H1 (cell line): ENCODE measurements at regions not wholly inside any gene's neighbourhood (a gene's known extent, or its start where the extent isn't known, plus 50 kb on each side); places are given as distances from the start of the nearest gene placed in this dataset.

Source experiments
- CBX5 ChIP-seq: fragments of 300-800, 300-1000 bp; sonication (generic); IDR thresholded peaks from 2 replicates; pipeline ENCODE4 v1.7.1; 2016; ENCODE audit warnings: antibody characterized with exemption, low read length, low read depth
- CBX8 ChIP-seq: fragments of 300-800, 300-1000 bp; sonication (generic); IDR thresholded peaks from 2 replicates; pipeline ENCODE4 v1.7.1; 2016; ENCODE audit warnings: low read depth, low read length, borderline replicate concordance
- CEBPB ChIP-seq: IDR thresholded peaks from 2 replicates; pipeline ENCODE4 v1.6.1; 2012; ENCODE audit warnings: low read depth, low read length
- KDM1A ChIP-seq: fragments of 200-600, 300-600 bp; sonication (generic); IDR thresholded peaks from 2 replicates; pipeline ENCODE4 v1.7.1; 2016; ENCODE audit warnings: mild to moderate bottlenecking, low read length, borderline replicate concordance
- NRF1 ChIP-seq: IDR thresholded peaks from 2 replicates; pipeline ENCODE4 v1.6.1; 2011; ENCODE audit warnings: mild to moderate bottlenecking, low read depth, low read length, improper control_type of control experiment
- SIX5 ChIP-seq: IDR thresholded peaks from 2 replicates; pipeline ENCODE4 v1.6.1; 2011; ENCODE audit warnings: mild to moderate bottlenecking, low read depth, low read length
- SP2 ChIP-seq: IDR thresholded peaks from 2 replicates; pipeline ENCODE4 v1.6.1; 2012; ENCODE audit warnings: mild to moderate bottlenecking, low read length, inconsistent platforms
- TAF7 ChIP-seq: optimal IDR thresholded peaks from 2 replicates; pipeline ENCODE3; 2011; ENCODE audit warnings: low read depth, mild to moderate bottlenecking, inconsistent platforms, low read length, moderate library complexity, borderline replicate concordance

DNA sequence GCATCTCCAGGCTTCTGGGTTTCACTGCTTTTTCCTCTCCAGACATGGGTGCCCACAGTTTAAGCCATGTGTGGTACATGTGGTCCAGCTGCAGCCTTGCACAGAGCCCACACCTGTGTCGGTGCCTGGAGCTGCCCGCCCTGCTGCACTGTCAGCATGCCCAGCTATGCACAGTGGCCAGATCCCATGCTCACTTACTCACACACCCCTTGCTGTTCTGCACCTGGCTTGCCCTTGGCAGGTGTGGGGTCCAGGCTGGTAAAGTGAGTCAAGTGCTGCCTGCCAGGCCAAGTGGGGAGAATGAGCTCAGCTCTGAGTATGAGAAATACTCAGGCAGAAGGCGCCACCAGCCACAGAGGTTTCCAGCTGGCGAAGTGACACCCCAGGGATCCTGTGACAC lies 739.9 kb downstream of the CDH11 start (continued):
- TF ChIP-seq NRF1 = no peak
- TF ChIP-seq KDM1A = no peak
- no peak for TF ChIP-seq TAF7
- no peak for TF ChIP-seq CBX8
- TF ChIP-seq CEBPB = no peak
- no peak for TF ChIP-seq SIX5
- no peak for TF ChIP-seq CBX5
- no peak for TF ChIP-seq SP2
